ENCODE measurements at regions not wholly inside any gene's neighbourhood (a gene's known extent, or its start where the extent isn't known, plus 50 kb on each side); places are given as distances from the start of the nearest gene placed in this dataset.

DNA sequence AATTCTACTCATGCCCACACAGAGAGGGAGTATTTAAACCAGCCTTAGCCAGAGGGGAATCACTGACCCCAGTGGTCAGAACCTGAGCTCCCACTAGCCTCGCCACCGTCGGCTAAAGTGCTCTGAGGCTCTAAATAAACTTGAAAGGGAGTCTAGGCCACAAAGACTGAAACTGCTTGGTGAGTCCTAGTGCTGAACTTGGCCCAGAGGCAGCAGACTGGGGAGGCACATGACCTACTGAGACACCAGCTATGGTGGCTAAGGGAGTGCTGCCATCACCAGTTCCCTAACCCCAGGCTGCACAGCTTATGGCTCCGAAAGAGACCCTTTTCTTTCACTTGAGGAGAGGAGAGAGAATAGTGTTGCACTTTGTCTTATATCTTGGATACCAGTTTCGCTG, 1542.8 kb downstream of the KCNT2 start:
- no peak for TF ChIP-seq CTCF (IDR thresholded peaks at IDR 0.05 in 4 of 5, conservative IDR thresholded peaks at IDR 0.05 in 1 of 5)
- TF ChIP-seq POLR2A (IDR thresholded peaks at IDR 0.05): no peak
